Activated CD8-positive, alpha-beta T cell treated with anti-CD3 and anti-CD28 coated beads for 36 hours (primary cell): ENCODE measurements at regions not wholly inside any gene's neighbourhood (a gene's known extent, or its start where the extent isn't known, plus 50 kb on each side); places are given as distances from the start of the nearest gene placed in this dataset.

Source experiments
- ATAC-seq: fragments of 200-7000 bp; cut with Tn5 transposase; one replicate; pipeline ENCODE4 v1.10.0; 2021; ENCODE audit warnings: mild to moderate bottlenecking, moderate library complexity
- CTCF ChIA-PET: fragments of 350-600 bp; sonication (Branson Sonifier 250); formaldehyde crosslinking; loops from one replicate; lab custom pipeline; 2021; ENCODE audit warnings: antibody characterized with exemption; lab: Charles Lee
- POLR2A ChIA-PET: fragments of 350-600 bp; sonication (Branson Sonifier 250); formaldehyde crosslinking; loops from one replicate; lab custom pipeline; 2021; ENCODE audit warnings: antibody characterized with exemption; lab: Charles Lee
- DNase-seq: peaks from one replicate; pipeline ENCODE4 v3.0.0-alpha.2; 2020
- H3K27ac Mint-ChIP-seq: one replicate; pipeline ENCODE4 v1.8.0; 2021; ENCODE audit warnings: mild to moderate bottlenecking, mixed read lengths
- H3K27me3 Mint-ChIP-seq: one replicate; pipeline ENCODE4 v1.8.0; 2021; ENCODE audit warnings: mixed read lengths
- H3K36me3 Mint-ChIP-seq: one replicate; pipeline ENCODE4 v1.8.0; 2021; ENCODE audit warnings: low read depth, mixed read lengths
- H3K4me1 Mint-ChIP-seq: one replicate; pipeline ENCODE4 v1.8.0; 2021; ENCODE audit warnings: low read depth, mixed read lengths
- H3K4me3 Mint-ChIP-seq: one replicate; pipeline ENCODE4 v1.8.0; 2021; ENCODE audit warnings: mild to moderate bottlenecking, moderate library complexity, mixed read lengths
- H3K9me3 Mint-ChIP-seq: one replicate; pipeline ENCODE4 v1.8.0; 2021; ENCODE audit warnings: mixed read lengths
- intact Hi-C: fragments of 100-400 bp; cut with micrococcal nuclease; formaldehyde crosslinking; loops from one replicate; pipeline ENCODE4 v1.10.0; 2022
- TF ChIP-seq, protein P1 (sequence below): fragments of 200-600 bp; IDR thresholded peaks from one replicate; pipeline ENCODE4 v1.8.0; 2022; ENCODE audit warnings: antibody characterized with exemption, mild to moderate bottlenecking

DNA sequence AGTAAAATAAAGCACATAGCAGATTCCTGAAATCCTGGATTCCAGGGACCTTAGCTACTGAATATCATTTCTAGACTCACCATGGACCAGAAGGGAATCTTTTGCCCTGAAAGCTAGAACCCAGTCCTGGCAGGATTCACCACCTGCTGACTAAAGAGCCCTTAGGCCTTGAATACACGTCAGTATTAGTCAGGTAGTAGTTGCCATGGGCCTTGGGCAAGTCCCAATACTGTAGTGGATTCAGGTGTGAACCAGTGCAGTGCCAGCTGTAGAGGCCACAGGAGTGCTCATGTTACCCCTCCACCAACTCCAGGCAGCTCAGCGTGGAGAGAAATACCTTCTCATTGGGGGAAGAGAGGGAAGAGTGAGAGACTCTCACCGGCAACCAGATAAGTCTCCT is 64.1 kb upstream of the UBQLN2 start:
- POLR2A ChIA-PET = no interaction called here
- intact Hi-C loops = no loop called here

DNA sequence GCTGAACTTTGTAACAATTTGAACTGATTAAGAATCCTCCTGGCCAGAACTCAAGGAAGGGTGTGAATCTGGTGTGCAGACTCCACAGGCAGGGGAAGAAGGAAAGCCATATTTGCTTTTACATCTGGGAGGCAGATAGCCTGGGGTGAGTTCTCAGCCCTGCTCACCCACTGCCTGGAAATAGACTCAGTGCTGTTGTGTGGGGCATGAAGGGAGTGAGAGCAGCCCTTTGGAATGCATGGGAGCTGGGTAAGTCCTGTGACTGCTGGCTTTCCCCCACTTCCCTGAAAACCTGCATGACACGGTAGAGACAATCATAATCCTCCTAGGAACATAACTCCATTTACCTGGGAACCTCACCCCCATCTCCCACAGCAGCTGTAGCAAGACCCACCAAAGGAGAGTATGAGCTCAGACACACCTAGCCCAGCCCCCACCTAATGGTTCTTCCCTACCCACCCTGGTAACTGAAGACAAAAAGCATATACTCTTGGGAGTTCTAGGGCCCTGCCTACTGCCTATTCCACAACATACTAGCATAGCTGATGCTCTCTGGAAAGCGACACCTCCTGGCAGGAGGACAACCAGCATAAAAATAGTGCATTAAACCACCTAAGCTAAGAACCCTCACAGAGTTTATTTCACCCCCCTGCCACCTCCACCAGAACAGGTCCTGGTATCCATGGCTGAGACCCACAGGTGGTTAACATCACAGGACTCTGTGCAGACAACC is 59.3 kb upstream of the UBQLN2 start:
- Mint-ChIP-seq H3K36me3 (peaks cover under 1% of the 10 kb centered on the region), H3K4me3 (no peak overlapping the region), H3K27ac (no peak overlapping the region), H3K4me1 (no peaks in the 10 kb centered on the region), H3K9me3 (peaks cover 9% of the 10 kb centered on the region), H3K27me3 (no peaks in the 10 kb centered on the region)
- TF ChIP-seq, protein P1, sequence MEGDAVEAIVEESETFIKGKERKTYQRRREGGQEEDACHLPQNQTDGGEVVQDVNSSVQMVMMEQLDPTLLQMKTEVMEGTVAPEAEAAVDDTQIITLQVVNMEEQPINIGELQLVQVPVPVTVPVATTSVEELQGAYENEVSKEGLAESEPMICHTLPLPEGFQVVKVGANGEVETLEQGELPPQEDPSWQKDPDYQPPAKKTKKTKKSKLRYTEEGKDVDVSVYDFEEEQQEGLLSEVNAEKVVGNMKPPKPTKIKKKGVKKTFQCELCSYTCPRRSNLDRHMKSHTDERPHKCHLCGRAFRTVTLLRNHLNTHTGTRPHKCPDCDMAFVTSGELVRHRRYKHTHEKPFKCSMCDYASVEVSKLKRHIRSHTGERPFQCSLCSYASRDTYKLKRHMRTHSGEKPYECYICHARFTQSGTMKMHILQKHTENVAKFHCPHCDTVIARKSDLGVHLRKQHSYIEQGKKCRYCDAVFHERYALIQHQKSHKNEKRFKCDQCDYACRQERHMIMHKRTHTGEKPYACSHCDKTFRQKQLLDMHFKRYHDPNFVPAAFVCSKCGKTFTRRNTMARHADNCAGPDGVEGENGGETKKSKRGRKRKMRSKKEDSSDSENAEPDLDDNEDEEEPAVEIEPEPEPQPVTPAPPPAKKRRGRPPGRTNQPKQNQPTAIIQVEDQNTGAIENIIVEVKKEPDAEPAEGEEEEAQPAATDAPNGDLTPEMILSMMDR = no peak
- intact Hi-C loops = no loop called here
- ChIA-PET CTCF (no interaction called here), POLR2A (no interaction called here)
- no peak for DNase-seq
- ATAC-seq = no peak

More for the DNA sequence above, 64.1 kb upstream of the UBQLN2 start:
- no peak for ATAC-seq
- Mint-ChIP-seq H3K4me3 (no peak overlapping the region), H3K9me3 (peaks cover 1% of the 10 kb centered on the region), H3K4me1 (no peaks in the 10 kb centered on the region), H3K36me3 (no peaks in the 10 kb centered on the region), H3K27me3 (no peaks in the 10 kb centered on the region), H3K27ac (no peak overlapping the region)
- TF ChIP-seq, protein P1 = no peak
- no peak for DNase-seq
- CTCF ChIA-PET = no interaction called here

DNA sequence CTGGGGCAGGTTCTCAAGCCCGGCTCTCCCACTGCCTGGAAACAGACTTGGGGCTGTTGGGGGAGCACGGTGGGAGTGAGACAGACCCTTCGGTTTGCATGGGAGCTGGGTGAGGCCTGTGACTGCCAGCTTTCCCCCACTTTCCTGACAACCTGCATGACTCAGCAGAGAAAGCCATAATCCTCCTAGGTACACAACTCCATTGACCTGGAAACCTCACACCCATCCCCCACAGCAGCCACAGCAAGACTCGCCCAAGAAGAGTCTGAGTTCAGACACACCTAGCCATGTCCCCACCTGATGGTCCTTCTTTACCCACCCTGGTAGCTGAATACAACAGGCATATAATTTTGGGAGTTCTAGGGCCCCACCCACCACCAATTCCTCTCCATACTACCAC is 57.6 kb upstream of the UBQLN2 start:
- TF ChIP-seq, protein P1 = no peak
- ATAC-seq = no peak
- intact Hi-C loops = no loop called here
- H3K36me3 Mint-ChIP-seq = peaks cover 6% of the 10 kb centered on the region
- no peak overlapping the region for H3K27ac Mint-ChIP-seq
- H3K4me3 Mint-ChIP-seq = no peak overlapping the region
- peaks cover 13% of the 10 kb centered on the region for H3K9me3 Mint-ChIP-seq
- CTCF ChIA-PET = no interaction called here
- no peaks in the 10 kb centered on the region for H3K4me1 Mint-ChIP-seq
- no peaks in the 10 kb centered on the region for H3K27me3 Mint-ChIP-seq
- POLR2A ChIA-PET = no interaction called here
- no peak for DNase-seq
